ENCODE measurements at regions not wholly inside any gene's neighbourhood (a gene's known extent, or its start where the extent isn't known, plus 50 kb on each side); places are given as distances from the start of the nearest gene placed in this dataset.

DNA sequence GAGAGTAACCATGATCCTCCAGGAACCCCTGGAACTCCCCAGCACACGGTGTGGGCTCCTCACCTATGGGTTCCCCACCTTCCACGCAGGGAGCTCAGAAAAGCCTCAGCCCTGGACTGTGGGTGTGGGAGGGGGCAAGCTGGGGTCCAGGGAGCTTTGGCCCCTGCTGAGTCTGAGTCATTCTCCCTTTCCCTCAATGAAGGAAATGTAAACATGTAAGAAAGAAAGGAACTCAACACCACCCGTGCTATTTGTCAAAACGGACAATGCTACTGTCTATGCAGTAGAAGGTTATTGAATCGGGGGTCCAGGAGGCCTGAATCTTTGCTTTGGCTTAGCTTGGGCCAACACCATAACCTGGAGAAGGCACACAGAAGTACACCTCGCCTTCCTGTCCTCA, 222.8 kb downstream of the PMP22 start:
- H3K27me3 ChIP-seq (ENCODE audit: control insufficient read depth, insufficient read depth, low read length) = peaks cover 3% of the 10 kb centered on the region
- H3K27ac ChIP-seq (ENCODE audit: low read depth, low read length) = no peak overlapping the region
- H3K9me3 ChIP-seq (ENCODE audit: control insufficient read depth, insufficient read depth, low read length) = no peaks in the 10 kb centered on the region
- DNase-seq (ENCODE audit: low read depth, low spot score) = no peak
- CTCF ChIA-PET = no interaction called here
- TF ChIP-seq, protein P1, sequence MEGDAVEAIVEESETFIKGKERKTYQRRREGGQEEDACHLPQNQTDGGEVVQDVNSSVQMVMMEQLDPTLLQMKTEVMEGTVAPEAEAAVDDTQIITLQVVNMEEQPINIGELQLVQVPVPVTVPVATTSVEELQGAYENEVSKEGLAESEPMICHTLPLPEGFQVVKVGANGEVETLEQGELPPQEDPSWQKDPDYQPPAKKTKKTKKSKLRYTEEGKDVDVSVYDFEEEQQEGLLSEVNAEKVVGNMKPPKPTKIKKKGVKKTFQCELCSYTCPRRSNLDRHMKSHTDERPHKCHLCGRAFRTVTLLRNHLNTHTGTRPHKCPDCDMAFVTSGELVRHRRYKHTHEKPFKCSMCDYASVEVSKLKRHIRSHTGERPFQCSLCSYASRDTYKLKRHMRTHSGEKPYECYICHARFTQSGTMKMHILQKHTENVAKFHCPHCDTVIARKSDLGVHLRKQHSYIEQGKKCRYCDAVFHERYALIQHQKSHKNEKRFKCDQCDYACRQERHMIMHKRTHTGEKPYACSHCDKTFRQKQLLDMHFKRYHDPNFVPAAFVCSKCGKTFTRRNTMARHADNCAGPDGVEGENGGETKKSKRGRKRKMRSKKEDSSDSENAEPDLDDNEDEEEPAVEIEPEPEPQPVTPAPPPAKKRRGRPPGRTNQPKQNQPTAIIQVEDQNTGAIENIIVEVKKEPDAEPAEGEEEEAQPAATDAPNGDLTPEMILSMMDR (IDR thresholded peaks at IDR 0.05; ENCODE audit: low read depth, low read length) = no peak
- POLR2A ChIA-PET = no interaction called here
- no peak overlapping the region for H3K4me3 ChIP-seq (ENCODE audit: low read depth, low read length)

DNA sequence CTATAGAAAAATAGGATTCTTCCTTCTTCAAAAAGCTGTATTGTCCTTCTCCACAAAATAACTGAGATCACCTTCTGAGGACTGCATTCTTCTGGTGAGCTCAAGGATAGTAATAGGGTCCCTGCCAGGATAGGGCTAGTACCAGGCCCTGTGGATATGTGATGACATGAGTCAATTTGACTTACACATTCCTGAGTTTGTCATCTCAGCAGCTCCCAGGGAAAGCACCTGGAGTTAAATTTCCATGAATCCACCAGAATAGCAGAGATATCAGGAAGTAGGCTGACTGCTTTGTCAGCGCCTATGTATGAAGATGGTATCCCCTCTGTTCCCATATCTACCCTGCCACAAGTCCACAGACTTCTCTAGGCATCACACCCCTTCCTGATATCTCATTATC, 225.8 kb downstream of the PMP22 start:
- ChIA-PET CTCF (no interaction called here), POLR2A (no interaction called here)
- Histone ChIP-seq H3K4me3 (ENCODE audit: low read depth, low read length) (no peak overlapping the region), H3K27me3 (ENCODE audit: control insufficient read depth, insufficient read depth, low read length) (peaks cover 3% of the 10 kb centered on the region), H3K27ac (ENCODE audit: low read depth, low read length) (no peak overlapping the region), H3K9me3 (ENCODE audit: control insufficient read depth, insufficient read depth, low read length) (no peaks in the 10 kb centered on the region; the same call in 1 of the 2 replicates)
- TF ChIP-seq, protein P1 (IDR thresholded peaks at IDR 0.05; ENCODE audit: low read depth, low read length) = no peak
- DNase-seq (ENCODE audit: low read depth, low spot score) = no peak

DNA sequence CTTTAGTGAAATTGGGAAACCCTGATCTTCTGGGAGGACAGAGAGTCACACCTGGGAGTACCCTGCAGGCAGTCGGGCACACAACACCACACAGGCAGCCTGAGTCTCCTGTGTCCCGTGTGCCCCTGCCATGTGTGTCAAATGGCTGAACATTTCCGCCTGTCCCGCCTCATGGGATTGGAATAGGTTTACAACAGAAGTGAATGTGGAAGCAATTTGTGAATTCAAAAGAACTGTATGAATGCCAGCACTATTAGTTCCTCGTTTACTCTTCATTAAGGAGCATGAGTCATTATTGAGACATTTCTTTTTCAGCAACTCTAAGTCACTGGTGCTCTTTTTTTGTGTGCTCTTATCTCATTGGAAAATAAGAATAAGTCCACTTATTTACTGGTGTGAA, 226.5 kb downstream of the PMP22 start:
- TF ChIP-seq, protein P1 (IDR thresholded peaks at IDR 0.05; ENCODE audit: low read depth, low read length) = no peak

DNA sequence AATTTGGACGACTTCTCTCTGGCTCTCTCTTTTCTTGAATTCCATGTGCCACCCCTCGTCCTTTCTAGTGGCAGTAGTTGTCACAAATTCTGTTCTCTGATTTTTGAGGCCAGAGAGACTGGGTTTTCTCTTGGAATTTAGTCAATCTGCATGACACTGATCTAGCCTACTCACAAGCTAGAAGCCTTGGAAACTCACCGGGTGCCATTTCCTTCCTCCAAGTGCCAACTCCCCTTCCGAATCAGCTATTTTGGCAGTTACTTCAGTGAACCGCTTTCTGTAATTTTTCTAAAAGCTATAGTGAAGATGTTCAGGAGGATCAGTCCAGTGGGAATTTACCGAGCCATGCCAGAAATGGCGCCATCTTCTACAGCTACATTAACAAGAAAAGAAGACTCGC, 228.9 kb downstream of the PMP22 start:
- Histone ChIP-seq H3K4me3 (ENCODE audit: low read depth, low read length) (no peak overlapping the region), H3K27ac (ENCODE audit: low read depth, low read length) (no peak overlapping the region), H3K9me3 (ENCODE audit: control insufficient read depth, insufficient read depth, low read length) (no peaks in the 10 kb centered on the region; the same call in 1 of the 2 replicates), H3K27me3 (ENCODE audit: control insufficient read depth, insufficient read depth, low read length) (no peaks in the 10 kb centered on the region)
- DNase-seq (ENCODE audit: low read depth, low spot score) = no peak
- TF ChIP-seq, protein P1 (IDR thresholded peaks at IDR 0.05; ENCODE audit: low read depth, low read length) = no peak
- ChIA-PET POLR2A (no interaction called here), CTCF (no interaction called here)

More for the DNA sequence above, 226.5 kb downstream of the PMP22 start:
- H3K27ac ChIP-seq (ENCODE audit: low read depth, low read length) = no peak overlapping the region
- no peak overlapping the region for H3K4me3 ChIP-seq (ENCODE audit: low read depth, low read length)
- CTCF ChIA-PET = no interaction called here
- no peaks in the 10 kb centered on the region; the same call in 1 of the 2 replicates for H3K9me3 ChIP-seq (ENCODE audit: control insufficient read depth, insufficient read depth, low read length)
- H3K27me3 ChIP-seq (ENCODE audit: control insufficient read depth, insufficient read depth, low read length) = peaks cover 3% of the 10 kb centered on the region
- no peak for DNase-seq (ENCODE audit: low read depth, low spot score)
- POLR2A ChIA-PET = no interaction called here

DNA sequence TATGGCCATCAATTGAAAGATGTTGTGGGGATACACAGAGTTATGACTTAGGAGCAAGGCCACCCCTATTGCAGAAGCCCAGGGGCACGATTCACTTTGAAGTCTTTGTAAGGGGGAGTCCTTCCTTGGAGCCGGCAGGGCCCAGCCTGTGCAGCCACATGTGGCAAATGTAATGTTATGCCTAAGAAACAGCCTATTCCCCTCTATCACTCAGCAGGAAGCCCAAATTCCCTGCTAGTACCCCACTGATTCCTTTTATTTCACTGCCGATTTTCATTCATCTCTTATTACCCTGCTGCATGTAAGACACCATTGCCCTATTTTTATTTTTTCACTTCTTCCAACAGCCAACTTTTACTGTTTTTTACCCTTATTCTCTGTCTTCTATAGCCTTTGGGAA, 233.2 kb downstream of the PMP22 start:
- DNase-seq (ENCODE audit: low read depth, low spot score) = no peak
- Histone ChIP-seq H3K27ac (ENCODE audit: low read depth, low read length) (no peak overlapping the region), H3K27me3 (ENCODE audit: control insufficient read depth, insufficient read depth, low read length) (no peaks in the 10 kb centered on the region), H3K4me3 (ENCODE audit: low read depth, low read length) (no peak overlapping the region), H3K9me3 (ENCODE audit: control insufficient read depth, insufficient read depth, low read length) (no peaks in the 10 kb centered on the region; the same call in 1 of the 2 replicates)
- POLR2A ChIA-PET = no interaction called here
- CTCF ChIA-PET = no interaction called here
- TF ChIP-seq, protein P1 (IDR thresholded peaks at IDR 0.05; ENCODE audit: low read depth, low read length) = no peak
